HCT116 (cell line): ENCODE measurements at regions not wholly inside any gene's neighbourhood (a gene's known extent, or its start where the extent isn't known, plus 50 kb on each side); places are given as distances from the start of the nearest gene placed in this dataset.

ENCODE experiments used
- ATAC-seq: fragments of 200-7000 bp; cut with Tn5 transposase; 2 replicates; pipeline ENCODE4 v1.9.1; 2020; ENCODE audit warnings: mild to moderate bottlenecking, moderate library complexity
- BruUV-seq: library from RNA; stranded (reverse); fragments of 400-500 nt; replicated peaks from 2 replicates; lab custom pipeline; 2021; lab: Mats Ljungman, UMichigan
- CTCF ChIA-PET: fragments of 300-600 bp; sonication (Branson Sonifier 250); formaldehyde crosslinking; loops from one replicate; lab custom pipeline; 2021; ENCODE audit warnings: antibody characterized with exemption; lab: Charles Lee
- POLR2A ChIA-PET: fragments of 300-600, 350-600 bp; sonication (Branson Sonifier 250); formaldehyde crosslinking; loops from one replicate; lab custom pipeline; 2021; ENCODE audit warnings: antibody characterized with exemption; lab: Charles Lee
- RAD21 ChIA-PET, 2 experiments: fragments of 300-600 bp; sonication (Branson Sonifier 250); formaldehyde crosslinking; loops; one replicate each; lab custom pipeline; 2023; ENCODE audit warnings: low total read pairs in 2 of 2; ENCODE audit not compliant: uncharacterized antibody in 2 of 2, unreplicated experiment in 2 of 2, low non-redundant PET in 1 of 2; lab: Charles Lee
- DNase-seq: peaks from one replicate; pipeline ENCODE4 v3.0.0-alpha.2; 2010; ENCODE audit warnings: low read depth, low spot score
- H2AFZ ChIP-seq: fragments of 200-600 bp; shearing (Covaris generic), sonication (generic); 2 replicates; pipeline ENCODE4 v1.6.1; 2017; ENCODE audit warnings: low read depth, mixed run types, mixed read lengths, antibody characterized with exemption, low read length; ENCODE audit not compliant: poor library complexity, severe bottlenecking
- H3K27ac ChIP-seq: 2 replicates; pipeline ENCODE4 v1.5.1; 2012; ENCODE audit warnings: low read depth, low read length
- H3K27me3 ChIP-seq: fragments of 200-600 bp; sonication (generic); 2 replicates; pipeline ENCODE4 v1.6.1; 2016; ENCODE audit warnings: mixed run types, low read length, mixed read lengths; ENCODE audit not compliant: insufficient read depth
- H3K36me3 ChIP-seq, 2 experiments: fragments of 200-500 bp in 1 of 2; fragments of 200-600 bp in 1 of 2; sonication (Bioruptor generic) in 1 of 2; sonication (generic) in 1 of 2; 2 replicates each; pipeline versions ENCODE4 v1.5.1 to v1.6.1; 2014 to 2016; ENCODE audit warnings: low read length in 2 of 2, inconsistent platforms in 1 of 2, mixed read lengths in 1 of 2, mixed run types in 1 of 2; ENCODE audit not compliant: insufficient read depth in 2 of 2, control insufficient read depth in 1 of 2
- H3K4me1 ChIP-seq, 2 experiments: fragments of 200-600 bp in 1 of 2; sonication (generic) in 1 of 2; 2 replicates each; pipeline versions ENCODE4 v1.5.1 to v1.6.1; 2012 to 2017; ENCODE audit warnings: low read length in 2 of 2, inconsistent platforms in 1 of 2, mild to moderate bottlenecking in 1 of 2, mixed read lengths in 1 of 2, mixed run types in 1 of 2, moderate library complexity in 1 of 2; ENCODE audit not compliant: insufficient read depth in 2 of 2, control insufficient read depth in 1 of 2
- H3K4me2 ChIP-seq: fragments of 200-600 bp; sonication (generic); 2 replicates; pipeline ENCODE4 v1.6.1; 2017; ENCODE audit warnings: mixed run types, low read length, mixed read lengths
- H3K4me3 ChIP-seq, 2 experiments: fragments of 200-600 bp in 1 of 2; sonication (generic) in 1 of 2; replicated peaks in 1 of 2; 2 replicates each; pipeline ENCODE4 v1.5.1; 2011 to 2016; ENCODE audit warnings: low read length in 2 of 2, control low read depth in 1 of 2, low read depth in 1 of 2, mild to moderate bottlenecking in 1 of 2, mixed read lengths in 1 of 2, mixed run types in 1 of 2
- H3K79me2 ChIP-seq: fragments of 200-600 bp; sonication (generic); 2 replicates; pipeline ENCODE4 v1.6.1; 2017; ENCODE audit warnings: mild to moderate bottlenecking, mixed run types, low read length, moderate library complexity, mixed read lengths; ENCODE audit not compliant: insufficient read depth
- H3K9ac ChIP-seq: fragments of 200-600 bp; sonication (generic); 2 replicates; pipeline ENCODE4 v1.6.1; 2016; ENCODE audit warnings: low read length, mixed read lengths
- H3K9me2 ChIP-seq: fragments of 200-600 bp; sonication (generic), shearing (Covaris generic); 2 replicates; pipeline ENCODE4 v1.6.1; 2017; ENCODE audit warnings: mixed run types, mild to moderate bottlenecking, moderate library complexity; ENCODE audit not compliant: insufficient read depth
- H3K9me3 ChIP-seq, 2 experiments: fragments of 200-500 bp in 1 of 2; fragments of 200-600 bp in 1 of 2; sonication (Bioruptor generic) in 1 of 2; sonication (generic) in 1 of 2; 2 replicates each; pipeline ENCODE4 v1.6.1; 2014 to 2017; ENCODE audit warnings: low read length in 2 of 2, mixed read lengths in 2 of 2, inconsistent platforms in 1 of 2, low read depth in 1 of 2, mild to moderate bottlenecking in 1 of 2, mixed run types in 1 of 2, moderate library complexity in 1 of 2; ENCODE audit not compliant: control insufficient read depth in 1 of 2, insufficient read depth in 1 of 2
- H4K20me1 ChIP-seq: fragments of 200-600 bp; sonication (generic), shearing (Covaris generic); 2 replicates; pipeline ENCODE4 v1.6.1; 2017; ENCODE audit warnings: mixed run types, mild to moderate bottlenecking, moderate library complexity; ENCODE audit not compliant: insufficient read depth
- CBX3 ChIP-seq: IDR thresholded peaks from 2 replicates; pipeline ENCODE4 v1.6.1; 2012; ENCODE audit warnings: low read depth
- CEBPB ChIP-seq: IDR thresholded peaks from 2 replicates; pipeline ENCODE4 v1.6.1; 2012; ENCODE audit warnings: low read depth
- ELF1 ChIP-seq: IDR thresholded peaks from 2 replicates; pipeline ENCODE4 v1.6.1; 2012; ENCODE audit warnings: low read depth, borderline replicate concordance
- EZH2 ChIP-seq: fragments of 200-600 bp; sonication (generic); IDR thresholded peaks from 2 replicates; pipeline ENCODE4 v1.6.1; 2017; ENCODE audit warnings: antibody characterized with exemption, mixed run types
- FOSL1 ChIP-seq: IDR thresholded peaks from 2 replicates; pipeline ENCODE4 v1.6.1; 2012; ENCODE audit warnings: low read depth
- JUND ChIP-seq: IDR thresholded peaks from 2 replicates; pipeline ENCODE4 v1.6.1; 2012
- MAX ChIP-seq: IDR thresholded peaks from 2 replicates; pipeline ENCODE4 v1.6.1; 2012
- SP1 ChIP-seq: IDR thresholded peaks from 2 replicates; pipeline ENCODE4 v1.6.1; 2012; ENCODE audit warnings: low read depth
- SRF ChIP-seq: IDR thresholded peaks from 2 replicates; pipeline ENCODE4 v1.6.1; 2012; ENCODE audit warnings: low read depth
- ZBTB33 ChIP-seq: IDR thresholded peaks from 2 replicates; pipeline ENCODE4 v1.6.1; 2011; ENCODE audit warnings: mild to moderate bottlenecking, low read length, moderate library complexity; ENCODE audit not compliant: insufficient replicate concordance; ENCODE audit errors: extremely low read depth
- ZNF274 ChIP-seq: fragments of 200-500 bp; sonication (Bioruptor generic); IDR thresholded peaks from 2 replicates; pipeline ENCODE4 v1.6.1; 2014; ENCODE audit warnings: mild to moderate bottlenecking, low read depth, low read length, inconsistent platforms
- intact Hi-C: fragments of 100-400 bp; cut with micrococcal nuclease; formaldehyde crosslinking; loops from 2 replicates; pipeline ENCODE4 v1.10.0; 2022

GRCh38 chr9:113695901-113696300, 180.2 kb upstream of the ZNF618 start:
- H3K79me2 ChIP-seq: no peaks in the 10 kb centered on the region
- no peak for TF ChIP-seq EZH2
- TF ChIP-seq CEBPB: peak; percentile 58
- no peak for TF ChIP-seq ZBTB33
- peak; percentile 64 for TF ChIP-seq MAX
- TF ChIP-seq CBX3: peak; percentile 77
- no peak for TF ChIP-seq ZNF274
- peak; percentile 69 for TF ChIP-seq JUND
- TF ChIP-seq SP1: peak; percentile 72
- TF ChIP-seq FOSL1: peak; percentile 77; the same call in 1 of the 2 replicates
- no peak for TF ChIP-seq ELF1
- peak; percentile 44; the same call in 1 of the 2 replicates for TF ChIP-seq SRF
- peak overlapping the region in 1 of 2 experiments; percentile 11; a peak in 1 of 4 replicates for H3K4me3 ChIP-seq
- peak overlapping the region; percentile 61 for H3K4me2 ChIP-seq
- no peak overlapping the region for H3K9ac ChIP-seq
- ChIA-PET RAD21 (no interaction called here), POLR2A (no interaction called here), CTCF (interaction anchor here (1.4 kb wide), 1 partner anchor 14 kb away, joined by 4 read pairs; no protein-coding TSS in a partner anchor)
- H3K9me3 ChIP-seq: no peaks in the 10 kb centered on the region
- no TSS peak for BruUV-seq
- H2AFZ ChIP-seq: no peak overlapping the region
- no peaks in the 10 kb centered on the region for H3K36me3 ChIP-seq
- H3K4me1 ChIP-seq: peaks cover 0 to 19% of the 10 kb centered on the region in 2 experiments; a peak in 2 of 4 replicates
- no peaks in the 10 kb centered on the region for H3K27me3 ChIP-seq
- H4K20me1 ChIP-seq: no peaks in the 10 kb centered on the region
- ATAC-seq (peak; percentile 90), DNase-seq (peak; percentile 66)
- intact Hi-C loops: no loop called here
- no peaks in the 10 kb centered on the region for H3K9me2 ChIP-seq
- H3K27ac ChIP-seq: no peak overlapping the region
